Thyroid gland (tissue), 4 donors: ENCODE measurements at regions not wholly inside any gene's neighbourhood (a gene's known extent, or its start where the extent isn't known, plus 50 kb on each side); places are given as distances from the start of the nearest gene placed in this dataset.
A peak's percentile ranks its signal among the peaks of the same experiment; 100 is the strongest.

Source experiments
- DNase-seq, 2 donors: peaks; one replicate each; pipeline ENCODE4 v3.0.0-alpha.2; 2019
- H3K27ac ChIP-seq, 3 donors: fragments of 200-600 bp; sonication (generic); 1 replicate in 2 of 3; 2 replicates in 1 of 3; pipeline ENCODE4 v1.5.1; 2016 to 2019; ENCODE audit warnings: mild to moderate bottlenecking in 1 of 3, moderate library complexity in 1 of 3
- H3K27me3 ChIP-seq: fragments of 200-600 bp; sonication (generic); one replicate; pipeline ENCODE4 v1.5.1; 2019
- H3K36me3 ChIP-seq, 2 donors: fragments of 200-600 bp; sonication (generic); one replicate each; pipeline ENCODE4 v1.5.1; 2016 to 2019
- H3K4me1 ChIP-seq, 2 donors: fragments of 200-600 bp; sonication (generic); one replicate each; pipeline ENCODE4 v1.5.1; 2017 to 2019
- H3K4me3 ChIP-seq, 3 donors: fragments of 200-600 bp; sonication (generic); replicated peaks in 1 of 3; 1 replicate in 2 of 3; 2 replicates in 1 of 3; pipeline ENCODE4 v1.5.1; 2016; ENCODE audit warnings: mild to moderate bottlenecking in 1 of 3
- H3K9me3 ChIP-seq: fragments of 200-600 bp; sonication (generic); one replicate; pipeline ENCODE4 v1.5.1; 2017
- CTCF ChIP-seq, 6 experiments: fragments of 200-600 bp in 3 of 6; fragments of 450-650 bp in 3 of 6; sonication (generic) in 3 of 6; IDR thresholded peaks; one replicate each; pipeline ENCODE4 v1.5.1; 2016 to 2019; ENCODE audit warnings: antibody characterized with exemption in 6 of 6, mild to moderate bottlenecking in 2 of 6, inconsistent platforms in 1 of 6, moderate library complexity in 1 of 6
- POLR2A ChIP-seq, 2 donors: fragments of 450-650 bp; IDR thresholded peaks; one replicate each; pipeline ENCODE4 v1.6.1; 2017; ENCODE audit warnings: antibody characterized with exemption in 2 of 2, mild to moderate bottlenecking in 2 of 2, moderate library complexity in 1 of 2
- WGBS, 2 donors: methylation state at CpG; one replicate each; pipeline ENCODE4 v1.1.5; 2017; 5-methylcytosine and 5-hydroxymethylcytosine counted together
- intact Hi-C: fragments of 100-400 bp; cut with DNase I; formaldehyde crosslinking; loops from one replicate; pipeline ENCODE4 v1.15.1; 2023

- DNase-seq = no peak
- no peak for TF ChIP-seq CTCF (IDR thresholded peaks at IDR 0.05)
- no peak for TF ChIP-seq POLR2A (IDR thresholded peaks at IDR 0.05)
- WGBS, 2 donors = 79 to 81% methylated on average over 3 of the region's 3 CpGs
- no peaks in the 10 kb centered on the region for H3K9me3 ChIP-seq
- H3K27me3 ChIP-seq = no peaks in the 10 kb centered on the region
- H3K4me1 ChIP-seq = no peaks in the 10 kb centered on the region
- H3K27ac ChIP-seq = no peak overlapping the region
- no peak overlapping the region for H3K4me3 ChIP-seq
- H3K36me3 ChIP-seq = no peaks in the 10 kb centered on the region
- intact Hi-C loops = no loop called here
Observed at GRCh38 chr1:74953622-74954021, 180.6 kb upstream of the LHX8 start.

- TF ChIP-seq POLR2A (IDR thresholded peaks at IDR 0.05) (no peak), CTCF (IDR thresholded peaks at IDR 0.05) (no peak)
- WGBS, 2 donors = 64 to 74% methylated on average over 2 of the region's 2 CpGs
- intact Hi-C loops = no loop called here
Observed at GRCh38 chr1:74963120-74963519, 171.1 kb upstream of the LHX8 start.

GRCh38 chr1:74964508-74965102, 169.6 kb upstream of the LHX8 start:
- Histone ChIP-seq H3K4me1 (peaks cover 0 to 3% of the 10 kb centered on the region in 2 donors), H3K4me3 (no peak overlapping the region), H3K27me3 (no peaks in the 10 kb centered on the region), H3K27ac (peak overlapping the region in 2 of 3 donors; percentile 14 to 55), H3K36me3 (no peaks in the 10 kb centered on the region), H3K9me3 (no peaks in the 10 kb centered on the region)
- peak; percentile 88 to 90 for DNase-seq
- 20 to 22% methylated on average over 9 of the region's 9 CpGs for WGBS, 2 donors
- TF ChIP-seq CTCF (IDR thresholded peaks at IDR 0.05) (no peak), POLR2A (IDR thresholded peaks at IDR 0.05) (no peak)
- intact Hi-C loops = no loop called here

More at GRCh38 chr1:74963120-74963519, 171.1 kb upstream of the LHX8 start:
- no peak for DNase-seq
- Histone ChIP-seq H3K4me1 (peaks cover 0 to 3% of the 10 kb centered on the region in 2 donors), H3K36me3 (no peaks in the 10 kb centered on the region), H3K27ac (no peak overlapping the region), H3K4me3 (no peak overlapping the region), H3K9me3 (no peaks in the 10 kb centered on the region), H3K27me3 (no peaks in the 10 kb centered on the region)

GRCh38 chr1:74969566-74970135, 164.5 kb upstream of the LHX8 start:
- intact Hi-C loops = no loop called here
- TF ChIP-seq POLR2A (IDR thresholded peaks at IDR 0.05) (no peak), CTCF (IDR thresholded peaks at IDR 0.05) (no peak)
- WGBS, 2 donors = 78 to 84% methylated on average over 2 of the region's 2 CpGs

GRCh38 chr1:74971982-74972381, 162.2 kb upstream of the LHX8 start:
- Histone ChIP-seq H3K36me3 (no peaks in the 10 kb centered on the region), H3K27ac (no peak overlapping the region), H3K4me1 (peaks cover 9 to 22% of the 10 kb centered on the region in 2 donors), H3K4me3 (no peak overlapping the region), H3K9me3 (no peaks in the 10 kb centered on the region), H3K27me3 (no peaks in the 10 kb centered on the region)
- WGBS, 2 donors = 58 to 60% methylated on average over 2 of the region's 2 CpGs
- intact Hi-C loops = no loop called here
- no peak for DNase-seq
- no peak for TF ChIP-seq CTCF (IDR thresholded peaks at IDR 0.05)
- TF ChIP-seq POLR2A (IDR thresholded peaks at IDR 0.05) = no peak

More at GRCh38 chr1:74969566-74970135, 164.5 kb upstream of the LHX8 start:
- DNase-seq = no peak
- H3K27me3 ChIP-seq = no peaks in the 10 kb centered on the region
- H3K4me3 ChIP-seq = no peak overlapping the region
- H3K36me3 ChIP-seq = no peaks in the 10 kb centered on the region
- no peak overlapping the region for H3K27ac ChIP-seq
- H3K4me1 ChIP-seq = peaks cover 9 to 22% of the 10 kb centered on the region in 2 donors
- H3K9me3 ChIP-seq = no peaks in the 10 kb centered on the region
